Upper lobe of left lung (tissue), 4 donors: ENCODE measurements at regions not wholly inside any gene's neighbourhood (a gene's known extent, or its start where the extent isn't known, plus 50 kb on each side); places are given as distances from the start of the nearest gene placed in this dataset.

Experiments
- POLR2A ChIP-seq, 4 donors: fragments of 450-650 bp; IDR thresholded peaks; one replicate each; pipeline ENCODE4 v1.5.1; 2016 to 2017; ENCODE audit warnings: antibody characterized with exemption in 4 of 4, mild to moderate bottlenecking in 2 of 4
- TF ChIP-seq, protein P1 (sequence below), 6 experiments: fragments of 450-650 bp in 4 of 6; fragments of 200-600 bp in 2 of 6; sonication (generic) in 2 of 6; IDR thresholded peaks; one replicate each; pipeline ENCODE4 v1.5.1; 2016 to 2019; ENCODE audit warnings: antibody characterized with exemption in 6 of 6

- TF ChIP-seq, protein P1, sequence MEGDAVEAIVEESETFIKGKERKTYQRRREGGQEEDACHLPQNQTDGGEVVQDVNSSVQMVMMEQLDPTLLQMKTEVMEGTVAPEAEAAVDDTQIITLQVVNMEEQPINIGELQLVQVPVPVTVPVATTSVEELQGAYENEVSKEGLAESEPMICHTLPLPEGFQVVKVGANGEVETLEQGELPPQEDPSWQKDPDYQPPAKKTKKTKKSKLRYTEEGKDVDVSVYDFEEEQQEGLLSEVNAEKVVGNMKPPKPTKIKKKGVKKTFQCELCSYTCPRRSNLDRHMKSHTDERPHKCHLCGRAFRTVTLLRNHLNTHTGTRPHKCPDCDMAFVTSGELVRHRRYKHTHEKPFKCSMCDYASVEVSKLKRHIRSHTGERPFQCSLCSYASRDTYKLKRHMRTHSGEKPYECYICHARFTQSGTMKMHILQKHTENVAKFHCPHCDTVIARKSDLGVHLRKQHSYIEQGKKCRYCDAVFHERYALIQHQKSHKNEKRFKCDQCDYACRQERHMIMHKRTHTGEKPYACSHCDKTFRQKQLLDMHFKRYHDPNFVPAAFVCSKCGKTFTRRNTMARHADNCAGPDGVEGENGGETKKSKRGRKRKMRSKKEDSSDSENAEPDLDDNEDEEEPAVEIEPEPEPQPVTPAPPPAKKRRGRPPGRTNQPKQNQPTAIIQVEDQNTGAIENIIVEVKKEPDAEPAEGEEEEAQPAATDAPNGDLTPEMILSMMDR (IDR thresholded peaks at IDR 0.05), result no peak
- TF ChIP-seq POLR2A (IDR thresholded peaks at IDR 0.05), result no peak
Observed at GRCh38 chr14:53526200-53526599, 373.1 kb upstream of the DDHD1 start.
